Activated CD4-positive, alpha-beta memory T cell treated with anti-CD3 and anti-CD28 coated beads for 36 hours (primary cell): ENCODE measurements at regions not wholly inside any gene's neighbourhood (a gene's known extent, or its start where the extent isn't known, plus 50 kb on each side); places are given as distances from the start of the nearest gene placed in this dataset.
"Not testable (repeated sequence)": the region's sequence is repeated elsewhere in the genome, so short reads cannot be mapped to it uniquely, and the experiment has no call there.

Experiments
- CTCF ChIA-PET: fragments of 350-600 bp; sonication (Branson Sonifier 250); formaldehyde crosslinking; loops from one replicate; lab custom pipeline; 2021; ENCODE audit warnings: antibody characterized with exemption, inconsistent platforms; lab: Charles Lee
- POLR2A ChIA-PET: fragments of 350-600 bp; sonication (Branson Sonifier 250); formaldehyde crosslinking; loops from one replicate; lab custom pipeline; 2021; ENCODE audit warnings: antibody characterized with exemption; lab: Charles Lee
- DNase-seq: peaks from one replicate; pipeline ENCODE4 v3.0.0-alpha.2; 2020
- H3K27ac Mint-ChIP-seq: one replicate; pipeline ENCODE4 v1.8.0; 2021; ENCODE audit warnings: mixed read lengths
- H3K27me3 Mint-ChIP-seq: one replicate; pipeline ENCODE4 v1.8.0; 2021; ENCODE audit warnings: mixed read lengths
- H3K36me3 Mint-ChIP-seq: one replicate; pipeline ENCODE4 v1.8.0; 2021; ENCODE audit warnings: mixed read lengths
- H3K4me1 Mint-ChIP-seq: one replicate; pipeline ENCODE4 v1.8.0; 2021; ENCODE audit warnings: low read depth, mixed read lengths
- H3K4me3 Mint-ChIP-seq: one replicate; pipeline ENCODE4 v1.8.0; 2021; ENCODE audit warnings: mild to moderate bottlenecking, mixed read lengths
- H3K9me3 Mint-ChIP-seq: one replicate; pipeline ENCODE4 v1.8.0; 2021; ENCODE audit warnings: mixed read lengths
- intact Hi-C: fragments of 100-400 bp; cut with micrococcal nuclease; formaldehyde crosslinking; loops from one replicate; pipeline ENCODE4 v1.15.1; 2023

DNA sequence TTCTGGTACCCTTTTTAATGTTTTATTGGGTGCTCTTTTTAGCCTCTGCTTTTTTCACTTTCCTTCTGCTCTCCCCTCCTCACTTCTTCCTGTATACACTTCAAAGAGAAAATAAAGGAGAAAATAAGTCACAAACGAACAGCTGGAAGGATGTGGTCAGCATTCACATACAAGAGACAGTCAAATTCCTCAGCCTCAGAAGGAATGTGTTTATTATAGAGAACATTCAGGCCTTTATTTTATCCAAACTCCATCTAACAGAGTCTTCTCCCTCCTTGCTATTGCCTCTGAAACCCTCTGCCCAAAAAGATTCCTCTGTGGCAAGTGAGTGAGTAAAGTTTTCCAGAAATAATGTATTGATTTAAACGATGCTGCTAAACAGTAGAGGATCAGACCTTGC lies 490.4 kb downstream of the FRK start:
- Mint-ChIP-seq H3K9me3 (peaks cover 18% of the 10 kb centered on the region), H3K4me1 (no peaks in the 10 kb centered on the region), H3K4me3 (no peak overlapping the region), H3K27ac (no peak overlapping the region), H3K27me3 (no peaks in the 10 kb centered on the region), H3K36me3 (no peaks in the 10 kb centered on the region)
- DNase-seq = no peak
- ChIA-PET POLR2A (no interaction called here), CTCF (no interaction called here)
- intact Hi-C loops = no loop called here

DNA sequence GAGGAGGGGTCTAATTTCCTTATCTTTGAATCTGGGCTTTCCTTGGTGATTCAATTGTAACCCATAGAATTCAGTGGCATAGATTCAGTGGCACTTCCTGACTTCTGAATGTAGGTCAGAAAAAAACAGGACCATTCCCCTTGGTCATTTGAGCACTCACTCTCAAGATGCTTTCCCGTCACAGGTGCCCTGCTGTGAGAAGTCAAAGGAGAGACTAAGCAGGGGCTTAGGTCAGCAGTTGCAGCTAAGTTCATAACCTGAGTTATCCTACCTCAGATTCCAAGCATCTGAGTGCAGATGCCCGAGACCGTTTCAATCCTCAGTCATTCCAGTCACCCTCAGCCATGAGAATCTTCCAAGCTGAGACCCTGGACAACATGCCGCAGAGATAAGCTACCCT lies 506.6 kb downstream of the FRK start:
- no peak for DNase-seq
- H3K9me3 Mint-ChIP-seq = peaks cover 3% of the 10 kb centered on the region
- no peak overlapping the region for H3K27ac Mint-ChIP-seq
- no peaks in the 10 kb centered on the region for H3K4me1 Mint-ChIP-seq
- no peaks in the 10 kb centered on the region for H3K27me3 Mint-ChIP-seq
- ChIA-PET CTCF (no interaction called here), POLR2A (no interaction called here)
- H3K4me3 Mint-ChIP-seq = no peak overlapping the region
- intact Hi-C loops = no loop called here
- H3K36me3 Mint-ChIP-seq = no peaks in the 10 kb centered on the region

DNA sequence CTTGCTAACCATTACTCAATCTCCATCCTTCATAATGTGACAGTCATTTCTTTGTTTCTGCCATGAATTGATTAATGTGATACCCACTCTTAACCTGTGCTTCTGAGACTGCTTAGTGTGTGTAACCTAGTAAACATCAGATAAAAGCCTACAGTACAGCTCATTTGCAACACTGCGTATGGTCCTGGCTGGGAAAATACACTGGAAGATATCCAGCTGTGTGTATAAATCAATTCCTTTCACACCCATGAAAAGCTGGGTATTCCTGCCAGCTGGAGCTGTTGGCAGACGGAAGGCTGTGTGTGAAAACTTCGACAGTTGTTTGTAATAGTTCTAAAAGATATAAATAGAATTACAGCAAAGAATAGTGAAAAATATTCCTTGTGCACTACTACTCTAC lies 509.2 kb downstream of the FRK start:
- POLR2A ChIA-PET = no interaction called here
- Mint-ChIP-seq H3K9me3 (peaks cover under 1% of the 10 kb centered on the region), H3K4me1 (no peaks in the 10 kb centered on the region), H3K36me3 (no peaks in the 10 kb centered on the region), H3K4me3 (no peak overlapping the region), H3K27me3 (no peaks in the 10 kb centered on the region), H3K27ac (no peak overlapping the region)
- intact Hi-C loops = no loop called here
- no peak for DNase-seq
- CTCF ChIA-PET = no interaction called here

DNA sequence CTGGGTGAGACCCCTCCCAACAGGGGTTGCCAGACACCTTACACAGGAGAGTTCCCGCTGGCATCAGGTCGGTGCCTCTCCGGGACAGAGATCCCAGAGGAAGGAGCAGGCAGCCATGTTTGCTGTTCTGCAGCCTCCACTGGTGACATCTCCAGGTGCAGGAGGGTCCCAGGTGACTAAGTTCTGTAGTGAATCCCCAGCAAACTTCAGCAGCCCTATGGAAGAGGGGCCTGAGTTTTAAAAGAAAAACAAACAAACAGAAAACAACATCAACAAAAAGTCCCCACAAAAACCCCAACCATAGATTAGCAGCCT lies 515.1 kb downstream of the FRK start:
- no peak for DNase-seq
- no peaks in the 10 kb centered on the region for H3K4me1 Mint-ChIP-seq
- no peaks in the 10 kb centered on the region for H3K36me3 Mint-ChIP-seq
- H3K27me3 Mint-ChIP-seq = no peaks in the 10 kb centered on the region
- H3K4me3 Mint-ChIP-seq = no peak overlapping the region
- intact Hi-C loops = no loop called here
- no peak overlapping the region for H3K27ac Mint-ChIP-seq
- ChIA-PET CTCF (no interaction called here), POLR2A (no interaction called here)
- H3K9me3 Mint-ChIP-seq = peaks cover 6% of the 10 kb centered on the region

DNA sequence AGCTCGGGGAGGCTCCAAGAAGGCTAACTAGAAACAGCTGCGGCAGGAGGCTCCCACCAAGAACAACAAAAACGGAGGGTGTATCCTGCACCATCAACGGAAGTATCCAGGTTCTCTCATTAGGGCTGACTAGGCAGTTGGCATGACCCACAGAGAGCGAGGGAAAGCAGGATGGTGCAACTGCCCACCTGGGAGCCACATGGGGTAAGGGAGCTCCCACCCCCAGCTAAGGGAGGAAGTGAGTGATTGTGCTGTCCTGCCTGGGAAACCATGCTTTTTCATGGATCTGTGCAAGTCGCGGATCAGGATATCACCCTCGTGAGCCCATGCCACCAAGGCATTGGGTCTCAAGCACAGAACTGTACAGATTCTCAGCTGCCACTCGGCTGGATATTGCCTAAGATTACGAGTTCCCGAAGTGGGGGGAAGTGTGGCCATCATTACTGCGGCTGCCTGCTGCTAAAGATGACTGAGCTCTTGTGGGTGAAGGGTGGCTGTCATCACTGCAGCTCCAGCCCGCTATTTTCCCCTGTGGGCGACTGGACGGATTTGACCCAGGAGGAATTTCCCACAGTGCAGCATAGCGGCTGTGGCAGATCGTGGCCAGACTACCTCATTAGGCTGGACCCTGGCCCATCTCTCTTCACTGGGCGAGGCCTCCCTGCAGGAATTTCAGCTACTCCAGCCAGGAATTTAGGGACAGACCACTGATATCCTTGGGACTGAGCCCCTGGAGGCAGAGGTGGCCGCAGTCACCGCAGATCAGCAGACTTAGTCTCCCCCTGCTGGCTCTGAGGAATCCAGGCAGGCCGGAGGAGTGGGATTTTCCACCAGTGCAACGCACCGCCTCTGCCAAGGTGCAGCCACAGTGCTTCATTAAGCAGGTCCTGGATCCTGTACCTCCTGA lies 515.7 kb downstream of the FRK start:
- ChIA-PET POLR2A (no interaction called here), CTCF (no interaction called here)
- H3K4me3 Mint-ChIP-seq = no peak overlapping the region
- intact Hi-C loops = no loop called here
- no peaks in the 10 kb centered on the region for H3K4me1 Mint-ChIP-seq
- no peaks in the 10 kb centered on the region for H3K27me3 Mint-ChIP-seq
- H3K36me3 Mint-ChIP-seq = no peaks in the 10 kb centered on the region
- H3K9me3 Mint-ChIP-seq = peaks cover 6% of the 10 kb centered on the region
- no peak for DNase-seq
- H3K27ac Mint-ChIP-seq = no peak overlapping the region

DNA sequence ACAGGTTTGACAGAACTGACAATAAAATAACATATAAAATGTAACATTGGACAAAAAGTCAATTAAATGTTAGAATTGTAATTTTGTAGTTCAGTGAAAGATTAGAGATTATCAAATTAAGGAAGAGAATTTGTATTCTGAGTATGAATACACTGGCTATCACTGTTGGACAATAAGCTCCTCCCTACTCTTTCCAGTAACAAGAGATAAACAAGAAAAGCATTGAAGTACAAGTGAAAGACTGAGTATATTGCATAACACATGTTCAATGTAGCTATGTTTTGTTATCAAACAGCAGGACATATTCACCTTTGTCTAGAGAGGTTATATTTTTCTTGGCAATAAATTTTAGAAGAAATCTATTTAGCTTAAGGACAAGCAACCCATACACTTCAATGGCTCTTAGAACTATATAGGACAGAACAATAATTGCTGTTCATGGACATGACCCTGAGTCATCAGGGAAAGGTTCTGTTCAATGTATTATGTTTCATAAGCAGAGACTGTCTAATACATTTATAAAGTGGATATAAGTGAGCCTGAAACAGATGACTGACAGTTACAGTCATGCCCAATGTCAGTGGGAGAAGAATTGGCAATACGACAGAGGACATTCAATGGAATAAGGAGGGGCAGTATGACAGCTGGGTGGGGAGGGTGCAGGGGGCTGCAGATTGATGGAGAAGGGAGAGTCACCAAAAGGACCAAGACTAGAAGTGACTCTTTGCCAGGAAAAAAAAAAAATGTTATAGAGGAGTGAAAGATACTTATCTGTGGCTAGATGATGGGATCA lies 520.4 kb downstream of the FRK start:
- Mint-ChIP-seq H3K36me3 (no peaks in the 10 kb centered on the region), H3K4me1 (no peaks in the 10 kb centered on the region), H3K27me3 (no peaks in the 10 kb centered on the region), H3K27ac (no peak overlapping the region), H3K4me3 (no peak overlapping the region), H3K9me3 (peaks cover 6% of the 10 kb centered on the region)
- POLR2A ChIA-PET = no interaction called here
- DNase-seq = no peak
- CTCF ChIA-PET = no interaction called here
- intact Hi-C loops = no loop called here

DNA sequence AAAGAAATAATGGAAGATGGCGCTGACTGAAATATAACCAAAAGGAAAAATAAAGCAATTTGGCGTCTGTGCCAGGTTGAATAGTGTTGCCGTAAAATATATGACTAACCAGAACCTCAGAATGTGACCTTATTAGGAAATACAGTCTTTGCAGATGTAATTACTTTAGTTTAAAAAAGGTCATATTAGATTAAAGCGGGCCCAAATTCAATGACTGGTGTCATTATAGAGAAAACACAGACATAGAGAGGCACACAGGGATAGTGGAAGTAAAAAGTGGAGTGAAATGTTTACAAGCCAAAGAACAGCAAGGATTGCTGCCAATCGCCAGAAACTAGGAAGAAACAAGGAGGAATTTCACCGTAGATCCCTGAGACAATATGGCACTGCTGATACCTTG lies 521.2 kb downstream of the FRK start:
- CTCF ChIA-PET = no interaction called here
- H3K9me3 Mint-ChIP-seq = peaks cover 8% of the 10 kb centered on the region

DNA sequence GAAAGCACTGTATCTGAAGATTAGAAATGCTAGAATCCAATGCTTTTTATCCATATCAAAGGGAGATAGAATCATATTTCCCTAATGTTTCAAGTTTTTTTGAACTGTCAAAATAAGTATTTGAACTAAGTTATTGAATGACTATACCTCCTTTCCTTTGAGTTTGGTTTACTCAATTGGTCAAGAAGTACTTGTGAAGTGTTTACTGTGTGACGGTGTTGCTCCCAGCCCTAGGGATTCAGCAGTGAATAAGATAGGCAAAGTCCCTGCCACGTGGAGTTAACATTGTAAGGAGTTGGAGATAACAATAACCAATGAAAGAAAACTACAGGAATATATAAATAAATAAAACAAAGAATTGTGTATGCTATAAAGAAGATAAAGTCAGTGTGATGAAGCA lies 535.9 kb downstream of the FRK start:
- H3K9me3 Mint-ChIP-seq = peaks cover 25% of the 10 kb centered on the region
- no peak overlapping the region for H3K27ac Mint-ChIP-seq
- intact Hi-C loops = no loop called here

More for the DNA sequence above, 521.2 kb downstream of the FRK start:
- DNase-seq = no peak
- Mint-ChIP-seq H3K4me3 (no peak overlapping the region), H3K27me3 (no peaks in the 10 kb centered on the region), H3K36me3 (no peaks in the 10 kb centered on the region), H3K4me1 (no peaks in the 10 kb centered on the region), H3K27ac (no peak overlapping the region)
- POLR2A ChIA-PET = no interaction called here
- intact Hi-C loops = no loop called here

DNA sequence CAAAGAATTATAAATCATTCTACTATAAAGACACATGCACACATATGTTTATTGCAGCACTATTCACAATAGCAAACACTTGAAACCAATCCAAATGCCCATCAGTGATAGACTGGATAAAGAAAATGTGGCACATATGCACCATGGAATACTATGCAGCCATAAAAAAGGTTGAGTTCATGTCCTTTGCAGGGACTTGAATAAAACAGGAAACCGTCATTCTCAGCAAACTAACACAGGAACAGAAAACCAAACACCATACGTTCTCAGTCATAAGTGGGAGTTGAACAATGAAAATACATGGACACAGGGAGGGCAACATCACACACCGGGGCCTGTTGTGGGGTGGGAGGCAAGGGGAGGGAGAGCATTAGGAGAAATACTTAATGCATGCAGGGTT lies 538.9 kb downstream of the FRK start:
- H3K36me3 Mint-ChIP-seq, H3K4me3 Mint-ChIP-seq, DNase-seq, POLR2A ChIA-PET, CTCF ChIA-PET, H3K27me3 Mint-ChIP-seq, intact Hi-C loops, H3K27ac Mint-ChIP-seq, H3K4me1 Mint-ChIP-seq: not testable (repeated sequence)
- peaks cover 29% of the 10 kb centered on the region for H3K9me3 Mint-ChIP-seq

More for the DNA sequence above, 535.9 kb downstream of the FRK start:
- no peak for DNase-seq
- Mint-ChIP-seq H3K4me3 (no peak overlapping the region), H3K27me3 (no peaks in the 10 kb centered on the region), H3K36me3 (no peaks in the 10 kb centered on the region), H3K4me1 (no peaks in the 10 kb centered on the region)
- CTCF ChIA-PET = no interaction called here
- POLR2A ChIA-PET = no interaction called here

DNA sequence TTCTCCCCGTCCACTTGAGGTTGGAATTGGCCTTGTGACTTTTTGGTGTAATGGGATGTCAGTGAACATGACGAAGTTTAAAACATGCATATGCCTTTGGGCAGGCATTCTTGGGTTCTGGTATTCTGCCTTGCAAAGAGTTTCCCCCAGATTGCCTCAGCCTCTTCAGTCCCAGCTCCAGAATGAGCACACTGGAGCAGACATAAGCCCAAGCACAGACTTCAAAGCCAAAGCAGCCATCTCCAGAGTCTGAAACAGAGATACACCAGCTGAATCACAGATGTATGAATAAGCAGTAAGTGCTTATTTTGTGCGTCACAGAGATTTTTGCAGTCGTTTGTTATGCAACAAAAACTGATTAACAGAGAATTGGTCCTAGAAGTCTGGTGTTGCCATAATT lies 546.0 kb downstream of the FRK start:
- Mint-ChIP-seq H3K36me3 (no peaks in the 10 kb centered on the region), H3K27me3 (no peaks in the 10 kb centered on the region), H3K4me1 (no peaks in the 10 kb centered on the region), H3K27ac (no peak overlapping the region), H3K9me3 (peaks cover 7% of the 10 kb centered on the region), H3K4me3 (no peak overlapping the region)
- intact Hi-C loops = no loop called here
- ChIA-PET POLR2A (no interaction called here), CTCF (no interaction called here)
- no peak for DNase-seq

DNA sequence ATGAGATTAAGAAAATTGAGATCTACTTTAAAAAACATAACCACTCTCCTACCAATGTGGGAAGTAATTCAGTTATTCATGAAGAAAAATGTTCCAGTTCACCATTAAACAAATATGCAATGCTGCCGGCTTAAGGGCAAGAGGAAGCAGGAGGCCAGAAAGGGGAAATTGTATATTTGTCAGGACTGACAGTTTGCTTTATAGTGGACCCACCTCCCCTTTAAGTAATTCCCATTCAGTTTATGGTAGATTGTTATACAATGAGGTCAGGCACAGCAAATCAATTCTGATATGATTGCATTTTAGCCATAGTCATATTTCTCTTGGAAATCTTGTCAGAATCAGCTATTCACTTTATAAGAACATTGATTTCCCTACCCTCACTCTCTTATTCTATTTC lies 547.8 kb downstream of the FRK start:
- Mint-ChIP-seq H3K9me3 (peaks cover 7% of the 10 kb centered on the region), H3K27ac (no peak overlapping the region), H3K36me3 (no peaks in the 10 kb centered on the region), H3K27me3 (no peaks in the 10 kb centered on the region), H3K4me1 (no peaks in the 10 kb centered on the region), H3K4me3 (no peak overlapping the region)
- DNase-seq = no peak
- CTCF ChIA-PET = no interaction called here
- intact Hi-C loops = no loop called here
- POLR2A ChIA-PET = no interaction called here

DNA sequence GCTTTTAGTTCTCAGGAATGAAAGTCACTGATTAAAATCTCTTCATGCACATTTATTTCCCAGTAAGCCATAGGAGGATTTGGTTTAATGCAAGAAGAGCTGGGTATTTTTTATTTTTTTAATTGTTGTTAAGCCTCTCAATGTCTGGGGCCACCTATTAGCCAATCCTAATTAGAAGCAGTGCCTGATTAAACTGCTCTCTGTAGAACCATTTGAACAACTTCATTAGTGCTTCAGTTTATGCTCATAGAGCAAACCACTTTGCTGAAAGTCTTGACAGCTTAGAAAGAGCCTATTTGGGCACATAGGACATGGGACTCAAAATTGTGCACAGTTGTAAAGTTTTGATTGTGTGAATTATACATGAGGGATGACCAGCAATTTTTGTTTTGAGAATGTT lies 548.9 kb downstream of the FRK start:
- Mint-ChIP-seq H3K36me3 (no peaks in the 10 kb centered on the region), H3K9me3 (no peaks in the 10 kb centered on the region), H3K4me3 (no peak overlapping the region), H3K4me1 (no peaks in the 10 kb centered on the region), H3K27ac (no peak overlapping the region), H3K27me3 (no peaks in the 10 kb centered on the region)
- DNase-seq = no peak
- ChIA-PET CTCF (no interaction called here), POLR2A (no interaction called here)
- intact Hi-C loops = no loop called here

DNA sequence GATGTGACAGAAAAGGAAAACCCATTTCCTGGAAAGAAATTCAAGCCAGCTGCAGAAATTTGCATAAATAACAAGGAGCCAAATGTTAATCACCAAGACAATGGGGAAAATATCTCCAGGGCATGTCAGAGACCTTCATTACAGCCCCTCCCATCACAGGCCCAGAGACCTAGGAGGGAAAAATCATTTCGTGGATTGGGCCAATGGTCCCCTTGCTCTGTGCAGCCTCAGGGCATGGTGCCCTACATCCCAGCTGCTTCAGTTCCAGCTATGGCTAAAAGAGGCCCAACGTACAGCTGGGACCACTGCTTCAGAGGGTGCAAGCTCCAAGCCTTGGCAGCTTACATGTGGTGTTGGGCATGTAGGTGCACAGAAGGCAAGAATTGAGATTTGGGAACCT lies 558.3 kb downstream of the FRK start:
- H3K36me3 Mint-ChIP-seq, H3K27me3 Mint-ChIP-seq, intact Hi-C loops, H3K4me1 Mint-ChIP-seq, H3K9me3 Mint-ChIP-seq, CTCF ChIA-PET, DNase-seq, POLR2A ChIA-PET, H3K27ac Mint-ChIP-seq, H3K4me3 Mint-ChIP-seq: not testable (repeated sequence)
